ENCODE measurements at regions not wholly inside any gene's neighbourhood (a gene's known extent, or its start where the extent isn't known, plus 50 kb on each side); places are given as distances from the start of the nearest gene placed in this dataset.

- H3K36me3 ChIP-seq (ENCODE audit: control insufficient read depth in 2 of 3, insufficient read depth in 3 of 3, low read length in 3 of 3) = no peaks in the 10 kb centered on the region
- DNase-seq (no peak), FAIRE-seq (no peak)
- no peak for TF ChIP-seq CTCF (IDR thresholded peaks at IDR 0.05; ENCODE audit: borderline replicate concordance, extremely low read depth, insufficient read depth)
- no peaks in the 10 kb centered on the region for H3K27me3 ChIP-seq (ENCODE audit: control insufficient read depth, insufficient read depth, low read length)
- H3K4me1 ChIP-seq (ENCODE audit: control insufficient read depth in 2 of 3, insufficient read depth in 2 of 3, low read depth in 1 of 3, low read length in 3 of 3) = no peaks in the 10 kb centered on the region
- H3K4me3 ChIP-seq (ENCODE audit: low read length in 3 of 3) = no peak overlapping the region
- no peak overlapping the region for H3K9ac ChIP-seq (ENCODE audit: low read length in 3 of 3)
- no peaks in the 10 kb centered on the region for H3K9me3 ChIP-seq (ENCODE audit: control insufficient read depth in 2 of 3, insufficient read depth in 1 of 3, low read length in 3 of 3)
- no peak overlapping the region for H3K27ac ChIP-seq (ENCODE audit: low read depth in 2 of 2, low read length in 2 of 2)
- intact Hi-C loops (cut with DNase I) = no loop called here
Observed at GRCh38 chr4:171433674-171434073, 379.5 kb upstream of the GALNTL6 start.

DNA sequence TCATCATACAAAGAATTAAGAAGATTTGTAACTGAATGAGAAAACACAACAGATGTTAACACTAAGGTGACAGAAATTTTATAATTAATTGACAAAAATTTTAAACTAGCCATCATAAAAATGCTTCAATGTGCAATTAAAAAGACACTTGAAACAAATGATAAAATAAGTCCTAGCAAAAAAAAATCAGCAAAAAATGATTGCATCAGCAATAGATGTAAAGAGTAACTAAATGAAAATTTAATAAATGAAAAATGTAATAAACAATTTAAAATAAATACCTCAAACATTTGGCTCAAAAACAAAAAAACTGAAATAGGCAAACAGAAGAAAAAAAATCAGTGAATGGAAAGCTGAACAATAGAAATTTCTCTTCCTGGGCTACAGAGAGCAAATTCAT, 380.7 kb upstream of the GALNTL6 start:
- DNase-seq (no peak), FAIRE-seq (peak; percentile 54)
- Histone ChIP-seq H3K4me3 (ENCODE audit: low read length in 3 of 3) (no peak overlapping the region), H3K27ac (ENCODE audit: low read depth in 2 of 2, low read length in 2 of 2) (no peak overlapping the region), H3K27me3 (ENCODE audit: control insufficient read depth, insufficient read depth, low read length) (no peaks in the 10 kb centered on the region), H3K9me3 (ENCODE audit: control insufficient read depth in 2 of 3, insufficient read depth in 1 of 3, low read length in 3 of 3) (no peaks in the 10 kb centered on the region), H3K36me3 (ENCODE audit: control insufficient read depth in 2 of 3, insufficient read depth in 3 of 3, low read length in 3 of 3) (no peaks in the 10 kb centered on the region), H3K9ac (ENCODE audit: low read length in 3 of 3) (no peak overlapping the region), H3K4me1 (ENCODE audit: control insufficient read depth in 2 of 3, insufficient read depth in 2 of 3, low read depth in 1 of 3, low read length in 3 of 3) (no peaks in the 10 kb centered on the region)
- no peak for TF ChIP-seq CTCF (IDR thresholded peaks at IDR 0.05; ENCODE audit: borderline replicate concordance, extremely low read depth, insufficient read depth)
- intact Hi-C loops (cut with DNase I) = no loop called here

DNA sequence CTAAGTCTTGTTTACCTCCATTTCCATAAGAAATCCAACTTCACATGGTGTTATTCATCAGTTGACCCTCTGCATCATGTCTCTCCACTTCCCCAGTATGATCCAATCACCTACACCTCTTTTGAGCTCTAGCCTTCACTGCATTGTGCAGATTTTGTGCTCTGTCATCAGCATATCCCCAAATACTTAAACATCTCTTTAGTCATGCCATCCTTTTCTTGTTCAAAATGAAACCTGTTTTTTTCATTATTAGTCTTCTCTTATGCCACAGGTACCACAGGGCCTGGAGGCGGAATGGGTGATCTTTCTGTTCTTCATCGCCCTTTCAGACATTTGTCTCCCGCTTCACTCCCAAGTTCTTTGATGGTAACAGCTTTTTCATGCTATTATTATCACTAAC, 382.7 kb upstream of the GALNTL6 start:
- no peak for DNase-seq
- H3K9ac ChIP-seq (ENCODE audit: low read length in 3 of 3) = no peak overlapping the region
- intact Hi-C loops (cut with DNase I) = no loop called here
- H3K36me3 ChIP-seq (ENCODE audit: control insufficient read depth in 2 of 3, insufficient read depth in 3 of 3, low read length in 3 of 3) = no peaks in the 10 kb centered on the region
- H3K27ac ChIP-seq (ENCODE audit: low read depth in 2 of 2, low read length in 2 of 2) = no peak overlapping the region
- no peak for FAIRE-seq
- TF ChIP-seq CTCF (IDR thresholded peaks at IDR 0.05; ENCODE audit: borderline replicate concordance, extremely low read depth, insufficient read depth) = no peak
- H3K27me3 ChIP-seq (ENCODE audit: control insufficient read depth, insufficient read depth, low read length) = no peaks in the 10 kb centered on the region
- no peak overlapping the region for H3K4me3 ChIP-seq (ENCODE audit: low read length in 3 of 3)
- H3K4me1 ChIP-seq (ENCODE audit: control insufficient read depth in 2 of 3, insufficient read depth in 2 of 3, low read depth in 1 of 3, low read length in 3 of 3) = no peaks in the 10 kb centered on the region
- no peaks in the 10 kb centered on the region for H3K9me3 ChIP-seq (ENCODE audit: control insufficient read depth in 2 of 3, insufficient read depth in 1 of 3, low read length in 3 of 3)

DNA sequence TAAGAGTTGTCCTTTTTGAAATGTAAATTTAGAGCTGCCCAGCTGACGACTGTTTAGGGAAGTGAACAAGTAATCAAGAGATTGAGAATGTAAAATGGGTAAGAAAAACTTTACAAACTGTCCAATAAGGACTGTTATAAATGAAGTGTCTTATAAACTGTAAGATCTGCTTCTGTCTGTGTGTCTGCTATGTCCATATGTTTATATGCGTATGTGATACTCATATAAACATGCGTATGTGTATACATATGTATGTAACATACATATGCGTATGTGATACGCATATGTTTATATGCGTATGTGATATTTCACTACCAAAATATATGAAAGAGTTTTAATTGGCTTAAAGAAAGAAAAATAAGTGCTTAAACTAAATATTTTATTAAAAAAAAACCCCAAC, 416.0 kb upstream of the GALNTL6 start:
- H3K4me1 ChIP-seq (ENCODE audit: control insufficient read depth in 2 of 3, insufficient read depth in 2 of 3, low read depth in 1 of 3, low read length in 3 of 3) = no peaks in the 10 kb centered on the region
- H3K27ac ChIP-seq (ENCODE audit: low read depth in 2 of 2, low read length in 2 of 2) = no peak overlapping the region
- intact Hi-C loops (cut with DNase I) = no loop called here
- DNase-seq (no peak), FAIRE-seq (no peak)
- TF ChIP-seq CTCF (IDR thresholded peaks at IDR 0.05; ENCODE audit: borderline replicate concordance, extremely low read depth, insufficient read depth) = no peak
- H3K4me3 ChIP-seq (ENCODE audit: low read length in 3 of 3) = no peak overlapping the region
- H3K9me3 ChIP-seq (ENCODE audit: control insufficient read depth in 2 of 3, insufficient read depth in 1 of 3, low read length in 3 of 3) = peaks cover 0 to 2% (median 0%) of the 10 kb centered on the region in 3 donors
- no peaks in the 10 kb centered on the region for H3K36me3 ChIP-seq (ENCODE audit: control insufficient read depth in 2 of 3, insufficient read depth in 3 of 3, low read length in 3 of 3)
- H3K9ac ChIP-seq (ENCODE audit: low read length in 3 of 3) = no peak overlapping the region
- H3K27me3 ChIP-seq (ENCODE audit: control insufficient read depth, insufficient read depth, low read length) = no peaks in the 10 kb centered on the region

Data from kidney (tissue), 13 donors.